GM12874 (cell line): ENCODE measurements at regions not wholly inside any gene's neighbourhood (a gene's known extent, or its start where the extent isn't known, plus 50 kb on each side); places are given as distances from the start of the nearest gene placed in this dataset.

Experiments
- CTCF ChIP-seq: IDR thresholded peaks from 2 replicates; pipeline ENCODE4 v1.5.1; 2011; ENCODE audit warnings: low read depth, mild to moderate bottlenecking, control low read depth, low read length, moderate library complexity; ENCODE audit not compliant: insufficient read depth

DNA sequence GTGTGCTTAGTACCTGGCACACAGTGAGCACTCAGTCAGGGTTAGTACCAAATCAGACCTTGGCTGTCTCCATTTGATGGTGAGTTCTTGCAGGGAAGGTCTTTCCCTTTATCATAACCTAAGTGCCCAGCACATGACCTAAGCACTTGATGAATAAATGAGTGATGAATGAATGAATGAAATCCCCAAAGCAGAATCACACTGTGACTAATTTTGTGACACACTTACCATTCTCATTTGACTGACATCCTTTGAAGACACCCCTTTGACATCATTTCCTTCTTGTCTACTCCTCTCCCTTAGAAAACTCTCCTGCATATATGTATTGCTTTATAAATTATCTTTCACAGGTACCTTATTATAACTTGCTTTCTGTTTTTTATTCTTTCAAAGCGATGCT, 130.2 kb upstream of the ELL2 start:
- TF ChIP-seq CTCF, result no peak

GRCh38 chr5:96090215-96090614, 128.6 kb upstream of the ELL2 start:
- TF ChIP-seq CTCF, result no peak

GRCh38 chr5:96088706-96089498, 127.3 kb upstream of the ELL2 start:
- TF ChIP-seq CTCF, result no peak

DNA sequence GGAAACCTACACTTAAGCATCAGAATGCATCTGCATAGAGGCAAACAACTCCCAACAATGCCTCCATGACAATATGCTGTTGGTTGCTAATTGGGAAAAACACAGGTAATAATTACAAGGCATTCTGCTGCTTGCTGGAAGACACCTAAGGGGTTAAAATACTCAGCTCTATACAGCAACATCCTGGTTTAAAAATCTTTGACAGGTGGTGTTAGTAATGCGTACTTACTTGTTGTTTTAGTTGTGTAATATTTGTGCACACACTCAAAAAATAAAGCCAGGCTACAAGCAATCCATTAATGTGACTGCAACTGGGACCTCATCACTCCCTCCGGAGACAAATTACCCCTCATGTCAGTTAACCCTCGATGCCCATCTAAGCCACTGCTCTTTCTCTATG, 126.3 kb upstream of the ELL2 start:
- no peak for TF ChIP-seq CTCF

- no peak for TF ChIP-seq CTCF
Measured at GRCh38 chr5:96084874-96085506, 123.3 kb upstream of the ELL2 start.

- no peak for TF ChIP-seq CTCF
Measured at GRCh38 chr5:96083361-96083881, 121.8 kb upstream of the ELL2 start.

GRCh38 chr5:96081276-96081858, 119.7 kb upstream of the ELL2 start:
- TF ChIP-seq CTCF, result no peak
